Progenitor cell of endocrine pancreas (in vitro differentiated cells): ENCODE measurements at regions not wholly inside any gene's neighbourhood (a gene's known extent, or its start where the extent isn't known, plus 50 kb on each side); places are given as distances from the start of the nearest gene placed in this dataset.

Source experiments
- DNase-seq: peaks from one replicate; pipeline ENCODE4 v3.0.0; 2021; ENCODE audit warnings: low spot score; ENCODE audit not compliant: unreplicated experiment
- H3K27ac Mint-ChIP-seq: 2 replicates; pipeline ENCODE4 v1.8.0; 2021; ENCODE audit warnings: mild to moderate bottlenecking, moderate library complexity, mixed read lengths
- H3K27me3 Mint-ChIP-seq: 2 replicates; pipeline ENCODE4 v1.8.0; 2021; ENCODE audit warnings: mixed read lengths
- H3K36me3 Mint-ChIP-seq: 2 replicates; pipeline ENCODE4 v1.8.0; 2022; ENCODE audit warnings: mixed read lengths; ENCODE audit not compliant: insufficient read depth
- H3K4me1 Mint-ChIP-seq: 2 replicates; pipeline ENCODE4 v1.8.0; 2021; ENCODE audit warnings: low read depth, mixed read lengths
- H3K4me3 Mint-ChIP-seq: 2 replicates; pipeline ENCODE4 v1.8.0; 2021; ENCODE audit warnings: low read depth, mild to moderate bottlenecking, moderate library complexity, mixed read lengths
- H3K9me3 Mint-ChIP-seq: 2 replicates; pipeline ENCODE4 v1.8.0; 2021; ENCODE audit warnings: low read depth, mixed read lengths
- TF ChIP-seq, protein P1 (sequence below): fragments of 200-600 bp; sonication (generic); IDR thresholded peaks from one replicate; pipeline ENCODE4 v1.5.0; 2021; ENCODE audit warnings: antibody characterized with exemption, mild to moderate bottlenecking; ENCODE audit not compliant: unreplicated experiment

DNA sequence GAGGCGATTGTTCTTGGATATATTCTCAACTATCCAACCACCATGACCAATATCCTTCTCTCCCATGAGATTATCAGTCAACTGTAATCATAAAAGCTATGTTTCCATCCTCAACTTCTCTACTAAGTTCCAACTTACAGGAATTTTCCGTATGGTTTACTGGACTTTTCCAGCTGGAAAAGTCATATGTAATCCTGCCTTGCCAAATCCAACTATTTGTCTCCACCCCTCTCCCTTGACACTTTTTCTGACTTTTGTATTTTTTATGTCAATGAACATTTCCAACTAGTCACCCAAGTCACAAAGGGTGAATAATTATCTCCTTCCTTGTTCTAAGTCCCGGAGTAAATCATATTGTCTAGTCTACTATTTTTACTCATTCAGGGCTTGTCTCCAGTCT is 293.1 kb downstream of the USP25 start:
- TF ChIP-seq, protein P1, sequence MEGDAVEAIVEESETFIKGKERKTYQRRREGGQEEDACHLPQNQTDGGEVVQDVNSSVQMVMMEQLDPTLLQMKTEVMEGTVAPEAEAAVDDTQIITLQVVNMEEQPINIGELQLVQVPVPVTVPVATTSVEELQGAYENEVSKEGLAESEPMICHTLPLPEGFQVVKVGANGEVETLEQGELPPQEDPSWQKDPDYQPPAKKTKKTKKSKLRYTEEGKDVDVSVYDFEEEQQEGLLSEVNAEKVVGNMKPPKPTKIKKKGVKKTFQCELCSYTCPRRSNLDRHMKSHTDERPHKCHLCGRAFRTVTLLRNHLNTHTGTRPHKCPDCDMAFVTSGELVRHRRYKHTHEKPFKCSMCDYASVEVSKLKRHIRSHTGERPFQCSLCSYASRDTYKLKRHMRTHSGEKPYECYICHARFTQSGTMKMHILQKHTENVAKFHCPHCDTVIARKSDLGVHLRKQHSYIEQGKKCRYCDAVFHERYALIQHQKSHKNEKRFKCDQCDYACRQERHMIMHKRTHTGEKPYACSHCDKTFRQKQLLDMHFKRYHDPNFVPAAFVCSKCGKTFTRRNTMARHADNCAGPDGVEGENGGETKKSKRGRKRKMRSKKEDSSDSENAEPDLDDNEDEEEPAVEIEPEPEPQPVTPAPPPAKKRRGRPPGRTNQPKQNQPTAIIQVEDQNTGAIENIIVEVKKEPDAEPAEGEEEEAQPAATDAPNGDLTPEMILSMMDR, result no peak
- no peaks in the 10 kb centered on the region for H3K27me3 Mint-ChIP-seq
- no peak for DNase-seq

DNA sequence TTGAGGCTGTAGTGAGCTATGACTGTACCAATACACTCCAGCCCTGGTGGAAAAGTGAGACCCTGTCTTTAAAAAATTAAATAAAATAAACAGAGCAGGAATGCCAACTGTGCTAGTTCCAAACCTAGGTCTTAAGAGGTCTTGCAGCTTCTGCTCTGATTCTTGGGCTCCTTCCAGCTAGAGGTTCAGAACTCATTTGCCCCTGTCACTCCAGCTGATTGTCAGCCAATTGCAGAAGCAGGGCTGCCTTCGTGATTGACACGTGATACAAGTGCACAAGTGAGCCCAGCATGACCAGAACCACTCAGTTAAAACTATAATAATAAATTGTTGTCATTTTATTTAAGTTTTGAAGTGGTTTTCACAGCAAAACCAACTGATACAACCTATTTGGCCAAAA is 298.4 kb downstream of the USP25 start:
- H3K27ac Mint-ChIP-seq, result no peak overlapping the region
- no peak for DNase-seq
- H3K4me1 Mint-ChIP-seq, result no peaks in the 10 kb centered on the region
- no peak overlapping the region for H3K4me3 Mint-ChIP-seq
- H3K36me3 Mint-ChIP-seq, result no peaks in the 10 kb centered on the region
- H3K27me3 Mint-ChIP-seq, result no peaks in the 10 kb centered on the region
- TF ChIP-seq, protein P1, result no peak
- H3K9me3 Mint-ChIP-seq, result no peaks in the 10 kb centered on the region

More for the DNA sequence above, 293.1 kb downstream of the USP25 start:
- H3K36me3 Mint-ChIP-seq, result no peaks in the 10 kb centered on the region
- no peak overlapping the region for H3K4me3 Mint-ChIP-seq
- H3K27ac Mint-ChIP-seq, result no peak overlapping the region
- H3K9me3 Mint-ChIP-seq, result peaks cover 7% of the 10 kb centered on the region
- H3K4me1 Mint-ChIP-seq, result peaks cover 3% of the 10 kb centered on the region

DNA sequence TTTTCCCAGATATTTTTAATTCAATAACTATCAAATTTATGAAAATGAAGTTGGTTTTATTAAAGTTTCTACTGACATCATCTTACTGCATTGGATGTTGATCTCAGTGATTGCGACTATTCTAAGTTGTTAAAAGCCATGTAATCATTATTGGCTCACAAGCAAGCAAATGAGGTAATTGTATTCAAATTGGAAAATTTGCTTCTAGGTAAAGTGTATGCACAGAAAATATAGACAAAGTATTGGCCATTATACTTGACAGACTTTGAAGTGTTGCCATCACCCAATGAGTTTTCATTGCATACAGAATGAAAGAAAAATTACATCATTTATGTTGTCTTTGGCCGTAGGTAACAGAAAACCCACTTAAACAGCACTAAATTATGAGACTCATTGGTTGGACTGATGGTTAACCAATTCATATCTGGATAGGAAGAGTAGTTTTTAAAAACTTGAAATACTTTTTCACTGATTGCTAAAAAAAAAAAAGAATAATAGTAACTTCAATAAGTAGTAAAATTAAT is 299.2 kb downstream of the USP25 start:
- H3K4me3 Mint-ChIP-seq, result no peak overlapping the region
- no peaks in the 10 kb centered on the region for H3K27me3 Mint-ChIP-seq
- TF ChIP-seq, protein P1, result no peak
- H3K4me1 Mint-ChIP-seq, result no peaks in the 10 kb centered on the region
- H3K9me3 Mint-ChIP-seq, result no peaks in the 10 kb centered on the region
- no peak for DNase-seq
- no peaks in the 10 kb centered on the region for H3K36me3 Mint-ChIP-seq
- no peak overlapping the region for H3K27ac Mint-ChIP-seq

DNA sequence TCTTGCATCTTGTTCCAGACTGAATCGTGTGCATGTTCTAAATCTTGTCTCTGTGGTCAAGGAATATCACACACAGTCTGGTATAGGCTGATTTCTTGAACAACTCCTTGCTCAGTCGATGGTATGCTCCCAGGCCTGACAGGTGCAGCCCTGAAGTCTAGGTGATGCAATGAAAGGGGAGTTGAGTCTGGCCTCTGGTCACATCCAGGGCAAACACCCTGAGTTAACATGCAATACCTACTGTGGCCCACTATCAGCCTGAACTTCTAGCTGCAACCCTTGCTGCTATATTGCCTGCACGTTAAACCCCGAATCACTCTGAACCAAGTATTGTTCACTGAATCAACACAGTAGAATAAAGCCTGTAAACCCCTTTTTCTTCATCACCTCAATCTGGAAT is 303.4 kb downstream of the USP25 start:
- H3K4me3 Mint-ChIP-seq, result no peak overlapping the region
- TF ChIP-seq, protein P1, result no peak
- H3K36me3 Mint-ChIP-seq, result no peaks in the 10 kb centered on the region
- H3K4me1 Mint-ChIP-seq, result no peaks in the 10 kb centered on the region
- H3K27ac Mint-ChIP-seq, result no peak overlapping the region
- H3K27me3 Mint-ChIP-seq, result no peaks in the 10 kb centered on the region
- DNase-seq, result no peak
- H3K9me3 Mint-ChIP-seq, result no peaks in the 10 kb centered on the region

DNA sequence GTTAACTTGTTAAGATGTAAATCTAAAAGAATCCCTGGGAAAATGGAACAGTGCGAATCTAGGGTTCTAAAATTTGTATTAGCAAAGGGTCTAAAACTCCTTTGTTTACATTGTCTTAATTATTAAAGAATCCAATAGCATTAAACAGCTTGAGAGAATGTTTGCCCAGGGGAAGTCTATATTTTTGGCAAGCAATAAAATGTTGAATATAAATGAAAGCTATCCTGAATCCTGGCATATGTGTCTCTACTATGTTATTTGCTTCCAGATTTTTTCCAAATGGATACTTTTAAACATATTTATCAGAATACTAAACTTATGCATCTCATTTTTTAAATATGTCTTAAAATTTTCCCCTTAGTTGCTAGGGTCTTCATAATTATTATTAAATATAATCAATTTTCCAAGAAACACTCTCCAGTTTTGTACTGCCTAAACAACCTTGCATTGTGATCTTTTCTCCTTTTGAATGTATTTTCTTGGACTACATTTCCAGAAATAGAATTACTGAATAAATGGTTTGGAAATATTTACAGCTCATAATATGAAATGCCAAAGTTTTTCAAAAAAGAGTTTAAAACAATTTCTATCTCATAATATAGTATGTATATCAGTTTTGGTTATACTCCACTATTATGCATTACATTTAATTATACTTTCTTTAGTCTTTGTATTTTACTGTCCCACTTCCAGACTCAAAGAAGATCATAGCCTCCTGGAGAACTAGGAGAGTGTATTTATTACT is 304.8 kb downstream of the USP25 start:
- no peaks in the 10 kb centered on the region for H3K9me3 Mint-ChIP-seq
- H3K36me3 Mint-ChIP-seq, result no peaks in the 10 kb centered on the region
- H3K4me3 Mint-ChIP-seq, result no peak overlapping the region
- no peak for DNase-seq
- no peaks in the 10 kb centered on the region for H3K27me3 Mint-ChIP-seq
- no peaks in the 10 kb centered on the region for H3K4me1 Mint-ChIP-seq
- H3K27ac Mint-ChIP-seq, result no peak overlapping the region
- TF ChIP-seq, protein P1, result no peak
